ENCODE measurements at regions not wholly inside any gene's neighbourhood (a gene's known extent, or its start where the extent isn't known, plus 50 kb on each side); places are given as distances from the start of the nearest gene placed in this dataset.

DNA sequence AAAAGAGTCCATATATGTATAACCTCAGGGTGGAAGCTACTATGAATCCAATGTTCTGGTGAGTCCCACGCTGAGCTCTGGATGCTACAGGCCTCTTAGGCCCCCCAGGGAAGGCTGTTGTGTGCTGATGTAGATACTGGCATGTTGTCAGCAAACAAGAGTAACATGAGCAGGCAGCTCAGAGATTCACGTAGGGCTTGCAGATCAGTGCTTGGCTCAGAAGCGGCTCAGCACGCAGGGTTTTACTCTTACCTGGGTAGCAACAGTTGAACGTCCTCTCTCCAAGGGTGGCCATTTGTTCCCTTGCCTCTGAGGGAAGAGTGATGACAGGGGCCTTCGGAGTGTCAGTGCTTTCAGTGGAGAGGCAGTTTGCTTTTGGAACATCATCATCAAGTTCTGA, 93.4 kb downstream of the ZFP64 start:
- Histone ChIP-seq H3K27ac (no peak overlapping the region), H3K27me3 (no peaks in the 10 kb centered on the region), H3K36me3 (peaks cover 0 to 35% (median 0%) of the 10 kb centered on the region in 3 donors), H3K4me3 (no peak overlapping the region), H3K9me3 (no peaks in the 10 kb centered on the region), H3K4me1 (no peaks in the 10 kb centered on the region)
- no peak for DNase-seq
- intact Hi-C loops (cut with DNase I; ENCODE audit: low total_unique reads), result no loop called here
- TF ChIP-seq, protein P1, sequence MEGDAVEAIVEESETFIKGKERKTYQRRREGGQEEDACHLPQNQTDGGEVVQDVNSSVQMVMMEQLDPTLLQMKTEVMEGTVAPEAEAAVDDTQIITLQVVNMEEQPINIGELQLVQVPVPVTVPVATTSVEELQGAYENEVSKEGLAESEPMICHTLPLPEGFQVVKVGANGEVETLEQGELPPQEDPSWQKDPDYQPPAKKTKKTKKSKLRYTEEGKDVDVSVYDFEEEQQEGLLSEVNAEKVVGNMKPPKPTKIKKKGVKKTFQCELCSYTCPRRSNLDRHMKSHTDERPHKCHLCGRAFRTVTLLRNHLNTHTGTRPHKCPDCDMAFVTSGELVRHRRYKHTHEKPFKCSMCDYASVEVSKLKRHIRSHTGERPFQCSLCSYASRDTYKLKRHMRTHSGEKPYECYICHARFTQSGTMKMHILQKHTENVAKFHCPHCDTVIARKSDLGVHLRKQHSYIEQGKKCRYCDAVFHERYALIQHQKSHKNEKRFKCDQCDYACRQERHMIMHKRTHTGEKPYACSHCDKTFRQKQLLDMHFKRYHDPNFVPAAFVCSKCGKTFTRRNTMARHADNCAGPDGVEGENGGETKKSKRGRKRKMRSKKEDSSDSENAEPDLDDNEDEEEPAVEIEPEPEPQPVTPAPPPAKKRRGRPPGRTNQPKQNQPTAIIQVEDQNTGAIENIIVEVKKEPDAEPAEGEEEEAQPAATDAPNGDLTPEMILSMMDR (IDR thresholded peaks at IDR 0.05), result no peak

DNA sequence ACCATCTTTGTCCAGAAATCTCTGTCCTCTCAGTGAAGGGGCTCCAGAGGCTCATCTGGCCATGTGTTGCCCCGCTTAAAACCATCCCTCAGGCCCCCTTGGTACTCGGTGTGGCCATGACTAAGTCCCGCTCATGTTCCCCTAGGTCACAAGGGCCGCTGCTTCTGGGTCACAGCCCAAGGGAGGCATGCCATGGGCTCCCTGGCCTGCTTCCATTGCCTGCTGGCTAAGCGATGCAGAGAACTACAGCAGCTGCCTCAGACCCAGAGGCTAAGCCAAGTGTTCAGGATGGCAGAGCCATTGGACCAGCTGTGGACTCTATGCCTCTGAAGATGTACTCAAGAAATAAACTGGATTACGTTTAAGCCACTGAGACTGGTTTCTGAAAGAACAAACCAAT, 95.5 kb downstream of the ZFP64 start:
- Histone ChIP-seq H3K27ac (no peak overlapping the region), H3K9me3 (no peaks in the 10 kb centered on the region), H3K4me1 (no peaks in the 10 kb centered on the region), H3K27me3 (no peaks in the 10 kb centered on the region), H3K36me3 (peaks cover 0 to 35% (median 0%) of the 10 kb centered on the region in 3 donors), H3K4me3 (no peak overlapping the region)
- TF ChIP-seq, protein P1 (IDR thresholded peaks at IDR 0.05), result no peak
- no peak for DNase-seq
- intact Hi-C loops (cut with DNase I; ENCODE audit: low total_unique reads), result no loop called here

DNA sequence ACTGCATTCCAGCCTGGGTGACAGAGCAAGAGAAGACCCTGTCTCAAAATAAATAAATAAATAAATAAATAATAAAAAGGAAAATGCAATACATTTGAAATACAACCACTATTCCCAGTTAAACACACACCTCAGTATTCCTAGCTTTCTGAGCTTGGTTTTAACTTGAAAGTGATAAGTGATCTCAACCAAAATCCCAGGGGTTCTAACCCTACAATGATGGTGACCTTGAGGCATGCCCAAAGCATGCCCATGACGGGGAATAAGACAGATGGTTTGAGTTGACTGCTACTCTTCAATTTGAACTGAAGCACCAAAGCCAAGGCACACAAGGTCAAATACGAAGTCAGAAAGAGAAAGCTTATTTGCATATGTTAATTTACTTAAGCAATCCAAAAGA, 96.9 kb downstream of the ZFP64 start:
- Histone ChIP-seq H3K4me3 (no peak overlapping the region), H3K27me3 (no peaks in the 10 kb centered on the region), H3K9me3 (no peaks in the 10 kb centered on the region), H3K27ac (no peak overlapping the region), H3K4me1 (no peaks in the 10 kb centered on the region), H3K36me3 (peaks cover 0 to 35% (median 0%) of the 10 kb centered on the region in 3 donors)
- TF ChIP-seq, protein P1 (IDR thresholded peaks at IDR 0.05), result no peak
- intact Hi-C loops (cut with DNase I; ENCODE audit: low total_unique reads), result no loop called here
- no peak for DNase-seq

DNA sequence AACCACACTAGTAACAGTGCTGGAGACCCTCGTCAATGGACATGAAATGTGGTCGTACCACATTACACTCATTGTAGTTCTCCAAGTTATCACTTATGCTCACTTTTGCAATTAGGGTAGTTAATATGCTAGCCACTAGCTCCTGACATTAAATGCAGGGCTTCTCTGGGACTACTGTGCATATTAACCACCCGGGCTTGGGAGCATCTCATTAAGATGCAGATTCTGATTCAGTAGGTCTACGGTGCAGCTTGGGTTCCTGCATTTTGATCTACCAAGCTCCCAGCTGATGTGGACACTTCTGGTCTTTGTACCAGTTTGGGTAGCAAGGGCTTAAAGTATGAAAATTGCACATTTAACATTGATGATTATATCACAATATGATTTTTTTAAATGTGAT, 98.0 kb downstream of the ZFP64 start:
- H3K27me3 ChIP-seq, result no peaks in the 10 kb centered on the region
- peaks cover 1 to 36% (median 2%) of the 10 kb centered on the region in 3 donors for H3K36me3 ChIP-seq
- intact Hi-C loops (cut with DNase I; ENCODE audit: low total_unique reads), result no loop called here
- DNase-seq, result no peak
- no peaks in the 10 kb centered on the region for H3K9me3 ChIP-seq
- H3K27ac ChIP-seq, result no peak overlapping the region
- no peak overlapping the region for H3K4me3 ChIP-seq
- TF ChIP-seq, protein P1 (IDR thresholded peaks at IDR 0.05), result no peak
- H3K4me1 ChIP-seq, result no peaks in the 10 kb centered on the region

DNA sequence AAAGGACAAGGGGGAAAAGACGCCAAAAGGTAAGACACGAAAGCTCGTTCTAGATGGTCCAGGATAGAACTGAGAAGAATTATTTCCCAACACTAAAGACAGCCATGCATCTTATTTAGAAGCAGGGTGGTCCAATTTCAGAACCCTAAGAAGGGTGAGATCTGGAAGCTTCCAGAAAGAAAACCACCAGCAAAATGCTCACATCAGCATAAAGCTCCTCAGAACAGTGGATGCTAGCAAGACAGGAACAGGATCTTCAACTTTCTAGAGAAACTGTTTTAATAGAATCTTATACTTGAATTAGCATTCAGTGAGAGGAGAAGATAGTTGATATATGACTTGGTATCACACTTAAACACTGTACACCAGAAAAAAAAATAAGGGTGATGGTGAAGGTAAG, 101.5 kb downstream of the ZFP64 start:
- Histone ChIP-seq H3K27ac (no peak overlapping the region), H3K9me3 (peaks cover 0 to 10% (median 4%) of the 10 kb centered on the region in 3 donors), H3K4me3 (no peak overlapping the region), H3K36me3 (peaks cover 10 to 22% (median 22%) of the 10 kb centered on the region in 3 donors), H3K4me1 (no peaks in the 10 kb centered on the region), H3K27me3 (no peaks in the 10 kb centered on the region)
- intact Hi-C loops (cut with DNase I; ENCODE audit: low total_unique reads), result no loop called here
- TF ChIP-seq, protein P1 (IDR thresholded peaks at IDR 0.05), result no peak
- no peak for DNase-seq

DNA sequence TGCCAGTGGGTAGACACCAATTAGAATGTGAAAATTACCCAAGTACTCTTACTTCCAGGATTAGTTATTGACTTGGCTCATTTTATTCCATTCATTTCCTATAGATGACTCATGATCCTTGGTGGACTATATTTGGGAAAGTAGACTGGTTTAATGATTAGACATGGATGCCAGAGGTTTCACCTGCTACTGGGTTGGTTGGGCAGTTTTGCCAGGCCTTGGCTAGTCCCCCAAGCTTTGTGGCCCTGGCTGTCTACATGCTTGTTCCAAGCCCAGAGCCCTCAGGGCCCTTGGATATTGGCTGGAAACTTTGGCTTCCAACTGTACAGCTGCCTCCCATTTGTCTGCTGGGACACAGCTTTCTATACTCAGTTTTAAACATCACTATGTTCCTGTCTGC, 104.1 kb downstream of the ZFP64 start:
- intact Hi-C loops (cut with DNase I; ENCODE audit: low total_unique reads), result no loop called here
- no peaks in the 10 kb centered on the region for H3K27me3 ChIP-seq
- no peak for DNase-seq
- H3K4me3 ChIP-seq, result no peak overlapping the region
- peaks cover 20 to 30% (median 22%) of the 10 kb centered on the region in 3 donors for H3K36me3 ChIP-seq
- no peaks in the 10 kb centered on the region for H3K4me1 ChIP-seq
- TF ChIP-seq, protein P1 (IDR thresholded peaks at IDR 0.05), result no peak
- H3K9me3 ChIP-seq, result peaks cover 0 to 10% (median 4%) of the 10 kb centered on the region in 3 donors
- no peak overlapping the region for H3K27ac ChIP-seq
